Mesodermal cell (in vitro differentiated cells): ENCODE measurements at regions not wholly inside any gene's neighbourhood (a gene's known extent, or its start where the extent isn't known, plus 50 kb on each side); places are given as distances from the start of the nearest gene placed in this dataset.

Source experiments
- H3K27ac ChIP-seq: 2 replicates; pipeline ENCODE4 v1.7.0; 2013; ENCODE audit warnings: mild to moderate bottlenecking, low read depth, low read length, moderate library complexity; ENCODE audit not compliant: severe bottlenecking
- H3K36me3 ChIP-seq: 2 replicates; pipeline ENCODE4 v1.7.1; 2013; ENCODE audit warnings: mild to moderate bottlenecking, low read length, moderate library complexity; ENCODE audit not compliant: control insufficient read depth, insufficient read depth
- H3K4me1 ChIP-seq: one replicate; pipeline ENCODE4 v1.7.1; 2013; ENCODE audit warnings: mild to moderate bottlenecking, low read length; ENCODE audit not compliant: insufficient read depth, control insufficient read depth, poor library complexity, severe bottlenecking
- H3K4me3 ChIP-seq: 2 replicates; pipeline ENCODE4 v1.7.0; 2013; ENCODE audit warnings: low read length, control low read depth, mild to moderate bottlenecking; ENCODE audit not compliant: insufficient read depth, poor library complexity, severe bottlenecking; ENCODE audit errors: extremely low read depth
- H3K9me3 ChIP-seq: 2 replicates; pipeline ENCODE4 v1.7.1; 2013; ENCODE audit warnings: mild to moderate bottlenecking, low read length, moderate library complexity; ENCODE audit not compliant: control insufficient read depth
- WGBS, 2 experiments: methylation state at CpG; one replicate each; pipeline ENCODE4 v1.1.5; 2013; ENCODE audit warnings: missing lambda C conversion rate in 2 of 2; ENCODE audit not compliant: insufficient coverage in 2 of 2; 5-methylcytosine and 5-hydroxymethylcytosine counted together

GRCh38 chr1:199629624-199630023 lies 397.9 kb upstream of the NR5A2 start:
- no peak overlapping the region for H3K4me3 ChIP-seq
- H3K9me3 ChIP-seq: no peaks in the 10 kb centered on the region
- no peaks in the 10 kb centered on the region for H3K36me3 ChIP-seq
- no peaks in the 10 kb centered on the region for H3K4me1 ChIP-seq
- H3K27ac ChIP-seq: no peak overlapping the region
- 93 to 96% methylated on average over 2 to 3 of the region's 4 CpGs for WGBS, 2 experiments

- Histone ChIP-seq H3K4me1 (no peaks in the 10 kb centered on the region), H3K4me3 (no peak overlapping the region), H3K36me3 (no peaks in the 10 kb centered on the region), H3K27ac (no peak overlapping the region), H3K9me3 (no peaks in the 10 kb centered on the region)
- WGBS, 2 experiments: no CpG with 5 or more reads among the region's 1 CpG
These were observed 388.1 kb upstream of the NR5A2 start for GRCh38 chr1:199639453-199639852.

GRCh38 chr1:199641531-199641930 lies 386.0 kb upstream of the NR5A2 start:
- H3K36me3 ChIP-seq: no peaks in the 10 kb centered on the region
- no peaks in the 10 kb centered on the region for H3K9me3 ChIP-seq
- no CpG with 5 or more reads among the region's 3 CpGs for WGBS, 2 experiments
- no peak overlapping the region for H3K4me3 ChIP-seq
- H3K27ac ChIP-seq: no peak overlapping the region
- no peaks in the 10 kb centered on the region for H3K4me1 ChIP-seq

- H3K27ac ChIP-seq: no peak overlapping the region
- H3K4me3 ChIP-seq: no peak overlapping the region
- WGBS, 2 experiments: no CpG with 5 or more reads among the region's 1 CpG
- H3K9me3 ChIP-seq: no peaks in the 10 kb centered on the region
- no peaks in the 10 kb centered on the region for H3K36me3 ChIP-seq
- H3K4me1 ChIP-seq: no peaks in the 10 kb centered on the region
These were observed 382.6 kb upstream of the NR5A2 start for GRCh38 chr1:199644912-199645311.

GRCh38 chr1:199646761-199647160 lies 380.7 kb upstream of the NR5A2 start:
- H3K4me3 ChIP-seq: no peak overlapping the region
- no peaks in the 10 kb centered on the region for H3K36me3 ChIP-seq
- no peak overlapping the region for H3K27ac ChIP-seq
- WGBS, 2 experiments: 71 to 100% methylated on average over 1 to 2 of the region's 2 CpGs
- no peaks in the 10 kb centered on the region for H3K9me3 ChIP-seq
- no peaks in the 10 kb centered on the region for H3K4me1 ChIP-seq

GRCh38 chr1:199657449-199657848 lies 370.1 kb upstream of the NR5A2 start:
- WGBS, 2 experiments: no CpG with 5 or more reads among the region's 3 CpGs
- Histone ChIP-seq H3K4me1 (no peaks in the 10 kb centered on the region), H3K36me3 (no peaks in the 10 kb centered on the region), H3K9me3 (no peaks in the 10 kb centered on the region), H3K4me3 (no peak overlapping the region), H3K27ac (no peak overlapping the region)

GRCh38 chr1:199660071-199660470 lies 367.4 kb upstream of the NR5A2 start:
- Histone ChIP-seq H3K4me1 (no peaks in the 10 kb centered on the region), H3K4me3 (no peak overlapping the region), H3K36me3 (no peaks in the 10 kb centered on the region), H3K9me3 (no peaks in the 10 kb centered on the region), H3K27ac (no peak overlapping the region)
- no CpG with 5 or more reads among the region's 2 CpGs for WGBS, 2 experiments

GRCh38 chr1:199665371-199665770 lies 362.1 kb upstream of the NR5A2 start:
- Histone ChIP-seq H3K4me1 (no peaks in the 10 kb centered on the region), H3K27ac (no peak overlapping the region), H3K36me3 (no peaks in the 10 kb centered on the region), H3K9me3 (no peaks in the 10 kb centered on the region), H3K4me3 (no peak overlapping the region)
- 80% methylated on average over 1 of the region's 1 CpG; no CpG with 5 or more reads in 1 of the 2 experiments for WGBS, 2 experiments

GRCh38 chr1:199667089-199667488 lies 360.4 kb upstream of the NR5A2 start:
- Histone ChIP-seq H3K36me3 (no peaks in the 10 kb centered on the region), H3K27ac (no peak overlapping the region), H3K4me3 (no peak overlapping the region), H3K9me3 (no peaks in the 10 kb centered on the region), H3K4me1 (no peaks in the 10 kb centered on the region)
- WGBS, 2 experiments: 88 to 94% methylated on average over 3 to 5 of the region's 10 CpGs

- H3K27ac ChIP-seq: no peak overlapping the region
- H3K4me1 ChIP-seq: no peaks in the 10 kb centered on the region
- H3K4me3 ChIP-seq: no peak overlapping the region
- no peaks in the 10 kb centered on the region for H3K36me3 ChIP-seq
- H3K9me3 ChIP-seq: no peaks in the 10 kb centered on the region
These were observed 357.6 kb upstream of the NR5A2 start for GRCh38 chr1:199669916-199670315.

GRCh38 chr1:199671684-199672083 lies 355.8 kb upstream of the NR5A2 start:
- H3K27ac ChIP-seq: no peak overlapping the region
- H3K4me1 ChIP-seq: no peaks in the 10 kb centered on the region
- WGBS, 2 experiments: no CpG with 5 or more reads among the region's 3 CpGs

GRCh38 chr1:199675937-199676336 lies 351.6 kb upstream of the NR5A2 start:
- no peaks in the 10 kb centered on the region for H3K9me3 ChIP-seq
- H3K4me3 ChIP-seq: no peak overlapping the region
- 94% methylated on average over 2 of the region's 3 CpGs; no CpG with 5 or more reads in 1 of the 2 experiments for WGBS, 2 experiments
- no peaks in the 10 kb centered on the region for H3K36me3 ChIP-seq
- H3K4me1 ChIP-seq: no peaks in the 10 kb centered on the region
- no peak overlapping the region for H3K27ac ChIP-seq

More at GRCh38 chr1:199671684-199672083, 355.8 kb upstream of the NR5A2 start:
- H3K9me3 ChIP-seq: no peaks in the 10 kb centered on the region
- no peak overlapping the region for H3K4me3 ChIP-seq
- no peaks in the 10 kb centered on the region for H3K36me3 ChIP-seq
